ENCODE measurements at regions not wholly inside any gene's neighbourhood (a gene's known extent, or its start where the extent isn't known, plus 50 kb on each side); places are given as distances from the start of the nearest gene placed in this dataset.

GRCh38 chrX:106436691-106437090, 175.1 kb upstream of the RADX start:
- Histone ChIP-seq H3K36me3 (ENCODE audit: control insufficient read depth, insufficient read depth, low read length) (no peaks in the 10 kb centered on the region), H3K27me3 (ENCODE audit: control insufficient read depth, insufficient read depth, low read length) (no peaks in the 10 kb centered on the region), H3K9me3 (ENCODE audit: control insufficient read depth, insufficient read depth, low read depth, low read length) (no peaks in the 10 kb centered on the region), H3K4me1 (ENCODE audit: control insufficient read depth, insufficient read depth, low read length) (no peaks in the 10 kb centered on the region), H3K27ac (ENCODE audit: low read length) (no peak overlapping the region), H3K4me3 (ENCODE audit: low read depth in 2 of 2, low read length in 2 of 2) (no peak overlapping the region)
- POLR2A ChIA-PET: no interaction called here
- TF ChIP-seq TCF7L2 (IDR thresholded peaks at IDR 0.05; ENCODE audit: low read depth, low read length) (no peak), REST (IDR thresholded peaks at IDR 0.05; ENCODE audit: insufficient read depth in 1 of 2, low read depth in 2 of 2, low read length in 1 of 2) (no peak), CTCF (IDR thresholded peaks at IDR 0.05) (no peak), SIN3A (IDR thresholded peaks at IDR 0.05; ENCODE audit: borderline replicate concordance, insufficient read depth, low read depth, low read length) (no peak), POLR2AphosphoS5 (IDR thresholded peaks at IDR 0.05; ENCODE audit: low read depth, low read length) (no peak)
- no TSS peak for BruUV-seq (replicated peaks)
- DNase-seq (ENCODE audit: low read depth, low spot score) (no peak), ATAC-seq (no peak)
- CTCF ChIA-PET: no interaction called here
- in situ Hi-C loops (cut with HindIII; ENCODE audit: low pct_unique_long_range_greater_than_20kb, low sequenced_read_pairs) (no loop called here), intact Hi-C loops (cut with micrococcal nuclease; ENCODE audit: unreplicated experiment) (no loop called here)

GRCh38 chrX:106437407-106437806, 174.4 kb upstream of the RADX start:
- H3K9me3 ChIP-seq (ENCODE audit: control insufficient read depth, insufficient read depth, low read depth, low read length): no peaks in the 10 kb centered on the region
- TF ChIP-seq SIN3A (IDR thresholded peaks at IDR 0.05; ENCODE audit: borderline replicate concordance, insufficient read depth, low read depth, low read length) (no peak), POLR2AphosphoS5 (IDR thresholded peaks at IDR 0.05; ENCODE audit: low read depth, low read length) (no peak), REST (IDR thresholded peaks at IDR 0.05; ENCODE audit: insufficient read depth in 1 of 2, low read depth in 2 of 2, low read length in 1 of 2) (no peak), CTCF (IDR thresholded peaks at IDR 0.05) (no peak), TCF7L2 (IDR thresholded peaks at IDR 0.05; ENCODE audit: low read depth, low read length) (no peak)
- no peaks in the 10 kb centered on the region for H3K27me3 ChIP-seq (ENCODE audit: control insufficient read depth, insufficient read depth, low read length)
- ChIA-PET CTCF (no interaction called here), POLR2A (interaction anchor here (0.6 kb wide), 1 partner anchor 78 kb away, joined by 4 read pairs; no protein-coding TSS in a partner anchor)
- BruUV-seq (replicated peaks): no TSS peak
- no peak for DNase-seq (ENCODE audit: low read depth, low spot score)
- no peak overlapping the region for H3K27ac ChIP-seq (ENCODE audit: low read length)
- no peak overlapping the region for H3K4me3 ChIP-seq (ENCODE audit: low read depth in 2 of 2, low read length in 2 of 2)
- H3K36me3 ChIP-seq (ENCODE audit: control insufficient read depth, insufficient read depth, low read length): no peaks in the 10 kb centered on the region
- in situ Hi-C loops (cut with HindIII; ENCODE audit: low pct_unique_long_range_greater_than_20kb, low sequenced_read_pairs): no loop called here
- H3K4me1 ChIP-seq (ENCODE audit: control insufficient read depth, insufficient read depth, low read length): no peaks in the 10 kb centered on the region
- no peak for ATAC-seq
- intact Hi-C loops (cut with micrococcal nuclease; ENCODE audit: unreplicated experiment): no loop called here
